B cell (primary cell): ENCODE measurements at regions not wholly inside any gene's neighbourhood (a gene's known extent, or its start where the extent isn't known, plus 50 kb on each side); places are given as distances from the start of the nearest gene placed in this dataset.

ENCODE experiments used
- ATAC-seq: fragments of 200-7000 bp; cut with Tn5 transposase; one replicate; pipeline ENCODE4 v1.10.0; 2021; ENCODE audit warnings: low read depth, mild to moderate bottlenecking, moderate number of reproducible peaks, moderate library complexity
- CTCF ChIA-PET: fragments of 350-600 bp; sonication (Branson Sonifier 250); formaldehyde crosslinking; loops from one replicate; lab custom pipeline; 2021; ENCODE audit warnings: antibody characterized with exemption, inconsistent platforms; lab: Charles Lee
- POLR2A ChIA-PET: fragments of 350-600 bp; sonication (Branson Sonifier 250); formaldehyde crosslinking; loops from one replicate; lab custom pipeline; 2021; ENCODE audit warnings: antibody characterized with exemption; lab: Charles Lee
- DNase-seq: peaks from one replicate; pipeline ENCODE4 v3.0.0; 2013
- H2AFZ ChIP-seq: 2 replicates; pipeline ENCODE4 v1.6.1; 2012; ENCODE audit warnings: mild to moderate bottlenecking, low read depth, low read length; ENCODE audit not compliant: insufficient read depth, poor library complexity, severe bottlenecking
- H3K27ac ChIP-seq, 2 donors: 1 replicate in 1 of 2; 2 replicates in 1 of 2; pipeline ENCODE4 v1.5.1; 2012 to 2013; ENCODE audit warnings: low read length in 2 of 2, mild to moderate bottlenecking in 2 of 2, moderate library complexity in 1 of 2
- H3K27me3 ChIP-seq, 4 experiments: fragments of 200-600 bp in 1 of 4; sonication (generic) in 1 of 4; replicated peaks in 1 of 4; 1 replicate in 2 of 4; 2 replicates in 2 of 4; pipeline versions ENCODE4 v1.6.1 to v1.7.0; 2013 to 2016; ENCODE audit warnings: low read length in 3 of 4, mild to moderate bottlenecking in 2 of 4, mixed read lengths in 1 of 4, moderate library complexity in 1 of 4; ENCODE audit not compliant: insufficient read depth in 4 of 4, control insufficient read depth in 3 of 4; ENCODE audit errors: control extremely low read depth in 1 of 4
- H3K36me3 ChIP-seq, 2 experiments: replicated peaks in 1 of 2; 1 replicate in 1 of 2; 2 replicates in 1 of 2; pipeline versions ENCODE4 v1.6.1 to v1.7.1; 2013; ENCODE audit warnings: low read length in 1 of 2; ENCODE audit not compliant: insufficient read depth in 2 of 2, control insufficient read depth in 1 of 2; ENCODE audit errors: control extremely low read depth in 1 of 2, extremely low read depth in 1 of 2
- H3K4me1 ChIP-seq, 2 donors: fragments of 200-600 bp in 1 of 2; sonication (generic) in 1 of 2; 1 replicate in 1 of 2; 2 replicates in 1 of 2; pipeline versions ENCODE4 v1.5.1 to v1.6.1; 2013 to 2017; ENCODE audit warnings: low read length in 2 of 2; ENCODE audit not compliant: control insufficient read depth in 2 of 2, insufficient read depth in 2 of 2
- H3K4me2 ChIP-seq: replicated peaks from 2 replicates; pipeline ENCODE3; 2012; ENCODE audit warnings: mild to moderate bottlenecking, low read depth, low read length; ENCODE audit not compliant: poor library complexity, severe bottlenecking
- H3K4me3 ChIP-seq, 5 experiments: fragments of 200-600 bp in 1 of 5; sonication (generic) in 1 of 5; 1 replicate in 3 of 5; 2 replicates in 2 of 5; pipeline versions ENCODE4 v1.5.1 to v1.7.0; 2011 to 2016; ENCODE audit warnings: low read length in 4 of 5, mild to moderate bottlenecking in 4 of 5, low read depth in 2 of 5, control low read depth in 1 of 5, moderate library complexity in 1 of 5; ENCODE audit not compliant: insufficient read depth in 1 of 5; ENCODE audit errors: control extremely low read depth in 1 of 5, extremely low read depth in 1 of 5
- H3K79me2 ChIP-seq: fragments of 200-600 bp; sonication (generic); one replicate; pipeline ENCODE4 v1.6.0; 2016; ENCODE audit warnings: low read length; ENCODE audit not compliant: control insufficient read depth, insufficient read depth
- H3K9ac ChIP-seq: fragments of 200-600 bp; sonication (generic); 2 replicates; pipeline ENCODE4 v1.6.1; 2017; ENCODE audit warnings: mild to moderate bottlenecking, low read length, moderate library complexity
- H3K9me3 ChIP-seq, 3 donors: one replicate each; pipeline versions ENCODE4 v1.6.1 to v1.7.1; 2013; ENCODE audit warnings: low read length in 2 of 3; ENCODE audit not compliant: control insufficient read depth in 2 of 3, insufficient read depth in 1 of 3; ENCODE audit errors: control extremely low read depth in 1 of 3
- H4K20me1 ChIP-seq: 2 replicates; pipeline ENCODE4 v1.6.0; 2012; ENCODE audit warnings: mild to moderate bottlenecking, low read length; ENCODE audit not compliant: insufficient read depth, control insufficient read depth, poor library complexity, severe bottlenecking
- H3K27ac Mint-ChIP-seq: one replicate; pipeline ENCODE4 v1.8.0; 2021; ENCODE audit warnings: mixed read lengths
- H3K27me3 Mint-ChIP-seq: one replicate; pipeline ENCODE4 v1.8.0; 2021; ENCODE audit warnings: mixed read lengths
- H3K4me1 Mint-ChIP-seq: one replicate; pipeline ENCODE4 v1.8.0; 2021; ENCODE audit warnings: mixed read lengths
- H3K4me3 Mint-ChIP-seq: one replicate; pipeline ENCODE4 v1.8.0; 2021; ENCODE audit warnings: mixed read lengths
- H3K9me3 Mint-ChIP-seq: one replicate; pipeline ENCODE4 v1.8.0; 2022; ENCODE audit warnings: mixed read lengths; ENCODE audit not compliant: insufficient read depth
- EZH2 ChIP-seq: IDR thresholded peaks from 2 replicates; pipeline ENCODE4 v1.6.1; 2012; ENCODE audit warnings: borderline replicate concordance, low read depth, mild to moderate bottlenecking, moderate library complexity, low read length; ENCODE audit not compliant: insufficient read depth, poor library complexity, severe bottlenecking
- WGBS: methylation state at CpG from one replicate; pipeline ENCODE4 v1.1.5; 2013; ENCODE audit warnings: missing lambda C conversion rate; ENCODE audit not compliant: insufficient coverage; 5-methylcytosine and 5-hydroxymethylcytosine counted together
- intact Hi-C: fragments of 100-400 bp; cut with micrococcal nuclease; formaldehyde crosslinking; loops from one replicate; pipeline ENCODE4 v1.10.0; 2022
- TF ChIP-seq, protein P1 (sequence below): fragments of 200-600 bp; IDR thresholded peaks from one replicate; pipeline ENCODE4 v1.8.0; 2022; ENCODE audit warnings: antibody characterized with exemption, mild to moderate bottlenecking

DNA sequence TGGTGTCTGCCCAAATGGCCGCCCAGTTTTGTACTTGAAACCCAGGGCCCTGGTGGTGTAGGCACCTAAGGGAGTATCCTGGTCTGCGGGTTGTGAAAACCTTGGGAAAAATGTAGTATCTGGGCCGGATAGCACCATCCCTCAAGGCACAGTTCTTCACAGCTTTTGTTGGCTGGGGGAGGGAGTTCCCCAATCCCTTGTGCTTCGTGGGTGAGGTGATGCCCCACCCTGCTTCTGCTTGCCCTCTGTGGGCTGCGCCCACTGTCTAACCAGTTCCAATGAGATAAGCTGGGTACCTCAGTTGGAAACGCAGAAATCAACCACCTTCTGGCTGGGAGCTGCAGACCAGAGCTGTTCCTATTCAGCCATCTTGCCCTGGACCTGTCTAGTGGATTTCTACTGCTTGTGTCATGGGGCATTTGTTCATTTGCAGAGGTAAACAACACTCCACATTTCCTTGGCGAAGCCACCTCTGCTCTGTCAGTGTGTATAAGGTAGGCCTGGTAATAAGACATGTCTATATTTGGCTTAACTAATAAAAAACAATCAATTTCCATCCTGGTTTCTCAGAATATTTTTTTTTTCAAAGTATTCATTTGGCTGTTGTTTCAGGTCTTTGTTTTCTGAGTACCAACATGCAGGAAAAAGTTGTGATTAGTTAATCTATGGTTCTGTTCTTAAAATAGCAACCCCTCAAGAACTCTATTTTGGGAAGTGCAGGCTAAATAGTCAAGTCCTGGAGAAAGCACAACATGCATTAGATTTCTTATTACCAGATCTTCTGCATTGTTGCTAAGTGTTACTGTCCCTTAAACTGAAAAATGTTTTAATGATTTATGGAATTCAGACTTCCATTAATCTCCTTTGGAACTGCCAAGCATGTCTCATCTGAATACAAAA lies 304.3 kb downstream of the ZIC1 start:
- Mint-ChIP-seq H3K4me1 (no peaks in the 10 kb centered on the region), H3K9me3 (peaks cover 3% of the 10 kb centered on the region), H3K27ac (no peak overlapping the region), H3K27me3 (no peaks in the 10 kb centered on the region), H3K4me3 (no peak overlapping the region)
- H3K36me3 ChIP-seq, result no peaks in the 10 kb centered on the region
- H3K27me3 ChIP-seq, result no peaks in the 10 kb centered on the region
- 81% methylated on average over 3 of the region's 7 CpGs for WGBS
- no peaks in the 10 kb centered on the region for H3K4me1 ChIP-seq
- no peaks in the 10 kb centered on the region for H4K20me1 ChIP-seq
- TF ChIP-seq, protein P1, sequence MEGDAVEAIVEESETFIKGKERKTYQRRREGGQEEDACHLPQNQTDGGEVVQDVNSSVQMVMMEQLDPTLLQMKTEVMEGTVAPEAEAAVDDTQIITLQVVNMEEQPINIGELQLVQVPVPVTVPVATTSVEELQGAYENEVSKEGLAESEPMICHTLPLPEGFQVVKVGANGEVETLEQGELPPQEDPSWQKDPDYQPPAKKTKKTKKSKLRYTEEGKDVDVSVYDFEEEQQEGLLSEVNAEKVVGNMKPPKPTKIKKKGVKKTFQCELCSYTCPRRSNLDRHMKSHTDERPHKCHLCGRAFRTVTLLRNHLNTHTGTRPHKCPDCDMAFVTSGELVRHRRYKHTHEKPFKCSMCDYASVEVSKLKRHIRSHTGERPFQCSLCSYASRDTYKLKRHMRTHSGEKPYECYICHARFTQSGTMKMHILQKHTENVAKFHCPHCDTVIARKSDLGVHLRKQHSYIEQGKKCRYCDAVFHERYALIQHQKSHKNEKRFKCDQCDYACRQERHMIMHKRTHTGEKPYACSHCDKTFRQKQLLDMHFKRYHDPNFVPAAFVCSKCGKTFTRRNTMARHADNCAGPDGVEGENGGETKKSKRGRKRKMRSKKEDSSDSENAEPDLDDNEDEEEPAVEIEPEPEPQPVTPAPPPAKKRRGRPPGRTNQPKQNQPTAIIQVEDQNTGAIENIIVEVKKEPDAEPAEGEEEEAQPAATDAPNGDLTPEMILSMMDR, result no peak
- TF ChIP-seq EZH2, result no peak
- H3K9ac ChIP-seq, result no peak overlapping the region
- no peak overlapping the region for H2AFZ ChIP-seq
- H3K27ac ChIP-seq, result no peak overlapping the region
- peaks cover 0 to 7% (median 3%) of the 10 kb centered on the region in 3 donors for H3K9me3 ChIP-seq
- DNase-seq (no peak), ATAC-seq (no peak)
- no peak overlapping the region for H3K4me3 ChIP-seq
- no peaks in the 10 kb centered on the region for H3K79me2 ChIP-seq
- CTCF ChIA-PET, result no interaction called here
- H3K4me2 ChIP-seq, result no peak overlapping the region
- POLR2A ChIA-PET, result no interaction called here
- intact Hi-C loops, result no loop called here

DNA sequence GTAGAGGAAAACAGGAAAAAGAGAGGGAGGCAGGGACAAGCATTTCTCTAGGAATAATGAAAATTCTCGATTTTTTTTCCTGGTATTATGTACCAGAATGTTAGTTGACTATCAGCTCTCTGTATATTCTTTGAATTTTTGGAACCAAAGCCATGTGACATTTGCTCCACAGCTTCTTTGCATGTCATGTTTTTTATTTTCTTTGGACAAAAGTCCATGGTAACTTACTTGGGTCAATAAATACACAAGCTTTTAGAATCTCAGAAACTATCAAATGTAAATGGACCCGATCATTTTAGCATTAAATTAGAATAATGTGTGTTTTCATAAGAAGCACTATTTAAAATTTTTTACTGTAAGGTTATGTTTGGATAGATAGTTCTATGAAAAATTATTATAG lies 320.5 kb downstream of the ZIC1 start:
- POLR2A ChIA-PET, result no interaction called here
- TF ChIP-seq, protein P1, result no peak
- TF ChIP-seq EZH2, result no peak

More for the DNA sequence above, 320.5 kb downstream of the ZIC1 start:
- Histone ChIP-seq H3K27ac (no peak overlapping the region), H3K27me3 (no peaks in the 10 kb centered on the region), H3K4me2 (no peak overlapping the region), H2AFZ (no peak overlapping the region), H3K9me3 (no peaks in the 10 kb centered on the region), H3K4me3 (no peak overlapping the region), H3K9ac (no peak overlapping the region), H3K79me2 (no peaks in the 10 kb centered on the region), H3K4me1 (no peaks in the 10 kb centered on the region), H4K20me1 (no peaks in the 10 kb centered on the region), H3K36me3 (no peaks in the 10 kb centered on the region)
- Mint-ChIP-seq H3K9me3 (no peaks in the 10 kb centered on the region), H3K4me3 (no peak overlapping the region), H3K27ac (no peak overlapping the region), H3K4me1 (no peaks in the 10 kb centered on the region), H3K27me3 (no peaks in the 10 kb centered on the region)
- no CpG with 5 or more reads among the region's 2 CpGs for WGBS
- CTCF ChIA-PET, result no interaction called here
- DNase-seq (no peak), ATAC-seq (no peak)
- intact Hi-C loops, result no loop called here
